Limb (tissue), 2 donors: ENCODE measurements at regions not wholly inside any gene's neighbourhood (a gene's known extent, or its start where the extent isn't known, plus 50 kb on each side); places are given as distances from the start of the nearest gene placed in this dataset.

Source experiments
- DNase-seq, 2 donors: peaks; one replicate each; pipeline ENCODE4 v3.0.0-alpha.2; 2016; ENCODE audit errors: extremely low spot score in 2 of 2

DNA sequence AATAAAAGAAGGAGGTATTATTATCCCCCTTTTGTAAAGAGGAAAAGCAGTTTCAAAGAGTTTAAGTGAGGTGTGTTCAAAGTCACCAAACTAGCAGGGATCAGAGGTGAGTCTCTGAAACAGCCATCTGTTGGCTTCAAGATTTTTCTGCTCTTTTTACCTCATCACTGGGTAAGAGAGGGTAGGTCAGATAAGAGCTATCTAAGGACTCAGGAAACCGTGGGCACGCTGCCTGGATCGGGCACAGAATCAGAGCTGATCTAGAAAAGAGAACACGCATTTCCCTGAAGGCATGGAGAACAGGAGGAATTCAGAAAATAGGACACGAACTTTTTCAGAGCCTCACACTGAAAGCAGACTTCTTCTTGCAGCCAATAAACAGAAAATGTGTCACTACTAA lies 65.8 kb upstream of the LY86 start:
- DNase-seq, result no peak

DNA sequence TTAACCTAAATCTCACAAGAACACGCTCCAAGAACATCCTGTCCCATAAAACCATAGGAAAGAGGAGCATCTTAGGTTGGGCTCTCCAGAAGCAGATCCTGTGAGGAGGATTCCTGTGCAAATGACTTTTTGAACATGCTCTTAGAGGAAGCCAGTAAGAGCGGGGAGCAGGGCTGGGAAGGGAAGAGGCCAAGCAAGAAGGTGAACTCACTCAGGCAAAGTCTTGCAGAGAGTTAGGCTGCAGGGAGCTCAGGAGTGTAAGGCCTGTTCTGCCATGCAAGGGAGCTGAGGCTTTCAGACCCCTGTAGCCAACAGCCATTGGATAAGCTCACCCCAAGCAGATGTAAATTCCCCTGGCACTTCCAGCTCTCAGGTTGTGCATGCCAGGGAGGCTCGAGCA lies 63.6 kb upstream of the LY86 start:
- DNase-seq, result no peak

DNA sequence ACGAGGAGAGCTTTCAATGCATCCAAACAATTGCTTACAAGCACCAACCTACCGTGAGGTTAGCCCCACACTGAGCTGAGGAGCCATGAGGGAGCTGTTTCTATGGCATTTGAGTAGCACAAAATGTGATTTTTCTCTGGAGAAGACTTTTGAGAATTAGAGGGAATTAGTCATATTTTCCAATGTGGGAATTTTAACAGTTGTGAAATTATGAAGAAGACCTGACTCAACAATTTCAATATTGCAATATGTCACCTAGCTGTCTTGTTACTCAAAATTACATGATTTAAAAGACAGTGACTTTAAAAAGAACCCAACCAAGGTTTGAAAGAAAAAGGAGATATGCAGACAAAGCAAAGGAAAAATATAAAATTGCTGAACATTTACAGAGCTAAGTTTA lies 62.6 kb upstream of the LY86 start:
- no peak for DNase-seq

DNA sequence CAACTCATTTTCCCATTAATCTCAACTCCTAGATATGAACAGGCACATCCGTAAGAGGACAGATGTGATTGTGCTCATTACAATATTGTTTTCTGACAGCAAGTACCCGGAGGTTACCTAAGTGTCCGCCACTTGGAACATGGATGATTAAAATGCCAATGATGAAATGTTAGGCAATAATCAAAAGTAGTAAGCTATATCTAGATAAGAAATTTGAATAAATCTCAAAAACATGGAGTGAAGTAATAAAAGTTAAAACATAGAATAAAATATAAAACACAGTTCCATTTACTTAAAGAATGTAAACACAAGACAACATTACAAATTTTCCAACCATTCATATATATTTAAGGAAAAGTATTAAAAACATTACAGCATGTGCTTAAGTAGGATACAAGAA lies 59.2 kb upstream of the LY86 start:
- DNase-seq, result no peak

DNA sequence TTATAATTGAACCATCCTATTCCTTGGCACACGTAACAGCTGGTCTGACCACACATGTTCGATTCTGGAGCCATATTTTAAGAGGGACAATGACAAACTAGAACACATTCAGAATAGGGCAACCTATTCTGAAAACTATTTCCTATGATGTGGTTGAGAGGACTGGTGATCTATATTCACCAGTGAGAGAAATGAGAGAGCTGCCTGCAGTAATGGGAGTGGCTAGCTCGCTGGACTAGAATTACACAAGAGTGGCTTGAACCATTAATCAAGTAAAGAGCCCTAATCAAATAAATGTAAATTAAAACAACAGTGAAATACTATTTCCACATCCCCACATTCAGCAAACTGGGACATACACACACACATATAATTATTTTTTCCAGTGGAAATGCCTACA lies 55.3 kb upstream of the LY86 start:
- DNase-seq, result no peak

DNA sequence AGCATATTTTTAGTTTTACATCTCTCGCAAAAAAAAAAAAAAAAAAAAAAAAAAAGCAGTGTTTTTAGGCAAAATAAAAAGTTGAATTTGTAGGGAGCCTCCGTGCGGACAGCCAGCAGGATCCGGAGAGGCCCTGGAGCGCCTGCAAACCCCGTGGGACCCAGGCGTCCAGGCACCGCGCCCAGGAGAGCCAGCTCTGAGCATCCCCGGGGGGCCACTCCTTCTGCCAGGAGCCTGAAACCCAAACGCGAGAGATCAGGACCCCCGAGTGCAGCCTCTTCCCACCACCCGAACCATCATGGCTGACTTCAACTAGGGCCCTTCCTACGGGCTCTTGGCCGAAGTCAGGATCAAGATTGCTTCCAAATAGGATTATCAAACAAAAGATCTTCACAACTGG lies 54.1 kb upstream of the LY86 start:
- no peak for DNase-seq

DNA sequence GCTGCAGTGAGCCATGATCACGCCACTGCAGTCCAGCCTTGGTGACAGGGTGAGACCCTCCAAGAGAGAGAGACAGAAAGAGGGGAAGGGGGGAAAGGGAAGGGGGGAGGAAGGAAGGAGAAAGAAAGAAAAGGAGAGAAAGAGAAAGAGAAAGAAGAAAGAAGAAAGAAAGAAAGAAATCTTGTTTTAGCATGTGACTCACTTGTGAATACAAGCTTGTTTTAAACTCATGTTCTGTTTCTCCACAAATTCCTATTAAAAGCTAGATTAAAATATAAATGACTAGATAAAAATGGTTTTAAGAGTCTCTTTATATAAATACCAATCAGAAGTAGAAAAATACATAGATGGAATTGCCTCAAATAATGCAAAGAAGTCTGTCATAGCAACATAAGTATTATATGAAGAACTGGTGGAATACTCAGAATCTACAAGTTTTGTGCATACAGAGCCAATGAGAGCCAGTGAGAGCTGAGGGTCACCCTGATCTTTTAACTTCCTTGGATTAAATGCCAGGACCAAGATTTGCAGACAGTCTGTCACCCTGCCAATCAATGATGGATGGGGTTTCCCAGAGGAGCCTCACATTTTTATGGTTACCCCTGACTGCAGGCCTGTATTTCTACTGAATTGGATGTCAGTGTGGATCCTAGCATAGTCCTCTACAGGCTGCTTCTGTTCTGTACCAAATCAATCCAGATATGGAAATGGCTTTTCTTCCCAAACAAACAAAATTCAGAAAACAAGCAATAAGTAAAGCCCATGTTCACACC lies 50.8 kb upstream of the LY86 start:
- DNase-seq, result no peak

DNA sequence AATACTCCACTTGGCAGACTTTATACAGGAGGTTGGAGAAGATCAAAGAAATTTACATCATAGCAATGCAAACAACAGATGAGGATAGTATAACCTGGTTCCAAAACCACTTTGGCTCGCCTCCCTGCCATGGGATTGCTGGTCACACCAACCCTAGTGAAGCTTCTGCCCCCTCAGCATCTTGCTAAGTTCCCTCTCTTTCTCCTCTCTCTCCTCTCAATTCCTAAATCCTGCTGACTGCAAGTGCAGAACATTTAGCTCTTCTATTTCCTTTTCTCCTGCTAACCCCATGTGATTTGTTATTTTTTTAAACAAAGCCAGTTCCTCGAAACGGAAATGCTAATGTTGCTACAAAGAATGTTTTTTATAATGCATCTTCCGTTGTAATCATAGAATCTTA lies 50.3 kb upstream of the LY86 start:
- DNase-seq, result no peak
